ENCODE measurements at regions not wholly inside any gene's neighbourhood (a gene's known extent, or its start where the extent isn't known, plus 50 kb on each side); places are given as distances from the start of the nearest gene placed in this dataset.

- Histone ChIP-seq H3K27ac (ENCODE audit: extremely low read depth, low read depth, low read length) (no peak overlapping the region), H3K4me3 (ENCODE audit: low read depth, low read length) (no peak overlapping the region), H3K36me3 (ENCODE audit: control insufficient read depth in 2 of 2, insufficient read depth in 1 of 2, low read length in 2 of 2) (no peaks in the 10 kb centered on the region), H3K9me3 (ENCODE audit: control insufficient read depth, insufficient read depth, low read depth, low read length) (no peaks in the 10 kb centered on the region), H3K4me1 (ENCODE audit: control insufficient read depth, insufficient read depth, low read length) (no peaks in the 10 kb centered on the region)
- TF ChIP-seq ZFP69B (tag by site-specific recombination; IDR thresholded peaks at IDR 0.05) (no peak), ZSCAN4 (tag by site-specific recombination; IDR thresholded peaks at IDR 0.05) (no peak), ZBTB49 (tag by site-specific recombination; IDR thresholded peaks at IDR 0.05; ENCODE audit: low read depth) (no peak), ZNF510 (tag by site-specific recombination; IDR thresholded peaks at IDR 0.05; ENCODE audit: insufficient replicate concordance) (no peak), REST (tag by site-specific recombination; IDR thresholded peaks at IDR 0.05) (no peak), MEIS1 (CRISPR knock-in tag; IDR thresholded peaks at IDR 0.05; ENCODE audit: borderline replicate concordance) (no peak)
- CTCF ChIA-PET = no interaction called here
- POLR2A ChIA-PET = no interaction called here
These were observed 632.2 kb downstream of the SATB2 start for GRCh38 chr2:198825534-198825933.

- CTCF ChIA-PET = no interaction called here
- H3K9me3 ChIP-seq (ENCODE audit: control insufficient read depth, insufficient read depth, low read depth, low read length) = no peaks in the 10 kb centered on the region
- no peak for TF ChIP-seq ZNF701 (tag by site-specific recombination; IDR thresholded peaks at IDR 0.05)
- H3K4me3 ChIP-seq (ENCODE audit: low read depth, low read length) = no peak overlapping the region
- POLR2A ChIA-PET = no interaction called here
- H3K27ac ChIP-seq (ENCODE audit: extremely low read depth, low read depth, low read length) = no peak overlapping the region
- no peaks in the 10 kb centered on the region for H3K4me1 ChIP-seq (ENCODE audit: control insufficient read depth, insufficient read depth, low read length)
- no peaks in the 10 kb centered on the region for H3K36me3 ChIP-seq (ENCODE audit: control insufficient read depth in 2 of 2, insufficient read depth in 1 of 2, low read length in 2 of 2)
These were observed 640.2 kb downstream of the SATB2 start for GRCh38 chr2:198817536-198817935.

GRCh38 chr2:198815626-198816025 is 642.1 kb downstream of the SATB2 start:
- Histone ChIP-seq H3K36me3 (ENCODE audit: control insufficient read depth in 2 of 2, insufficient read depth in 1 of 2, low read length in 2 of 2) (no peaks in the 10 kb centered on the region), H3K9me3 (ENCODE audit: control insufficient read depth, insufficient read depth, low read depth, low read length) (no peaks in the 10 kb centered on the region), H3K27ac (ENCODE audit: extremely low read depth, low read depth, low read length) (no peak overlapping the region), H3K4me1 (ENCODE audit: control insufficient read depth, insufficient read depth, low read length) (no peaks in the 10 kb centered on the region), H3K4me3 (ENCODE audit: low read depth, low read length) (no peak overlapping the region)
- ChIA-PET CTCF (interaction anchor here (0.7 kb wide), 1 partner anchor 656 kb away, joined by 3 read pairs; no protein-coding TSS in a partner anchor), POLR2A (no interaction called here)
- TF ChIP-seq ZNF514 (tag by site-specific recombination; IDR thresholded peaks at IDR 0.05) (no peak), PATZ1 (tag by site-specific recombination; IDR thresholded peaks at IDR 0.05) (no peak), BCL11B (tag by site-specific recombination; IDR thresholded peaks at IDR 0.05; ENCODE audit: low read depth) (no peak), FEZF1 (tag by site-specific recombination; IDR thresholded peaks at IDR 0.05) (0 out of 2 replicates have a peak, but pooled peaks have one; percentile 34)
